HG03354 (cell line): ENCODE measurements at regions not wholly inside any gene's neighbourhood (a gene's known extent, or its start where the extent isn't known, plus 50 kb on each side); places are given as distances from the start of the nearest gene placed in this dataset.

ENCODE experiments used
- ATAC-seq: cut with Tn5 transposase; IDR thresholded peaks from one replicate; pipeline ENCODE4 v1.9.1; 2021; ENCODE audit warnings: mild to moderate bottlenecking; ENCODE audit not compliant: unreplicated experiment, poor library complexity, severe bottlenecking

DNA sequence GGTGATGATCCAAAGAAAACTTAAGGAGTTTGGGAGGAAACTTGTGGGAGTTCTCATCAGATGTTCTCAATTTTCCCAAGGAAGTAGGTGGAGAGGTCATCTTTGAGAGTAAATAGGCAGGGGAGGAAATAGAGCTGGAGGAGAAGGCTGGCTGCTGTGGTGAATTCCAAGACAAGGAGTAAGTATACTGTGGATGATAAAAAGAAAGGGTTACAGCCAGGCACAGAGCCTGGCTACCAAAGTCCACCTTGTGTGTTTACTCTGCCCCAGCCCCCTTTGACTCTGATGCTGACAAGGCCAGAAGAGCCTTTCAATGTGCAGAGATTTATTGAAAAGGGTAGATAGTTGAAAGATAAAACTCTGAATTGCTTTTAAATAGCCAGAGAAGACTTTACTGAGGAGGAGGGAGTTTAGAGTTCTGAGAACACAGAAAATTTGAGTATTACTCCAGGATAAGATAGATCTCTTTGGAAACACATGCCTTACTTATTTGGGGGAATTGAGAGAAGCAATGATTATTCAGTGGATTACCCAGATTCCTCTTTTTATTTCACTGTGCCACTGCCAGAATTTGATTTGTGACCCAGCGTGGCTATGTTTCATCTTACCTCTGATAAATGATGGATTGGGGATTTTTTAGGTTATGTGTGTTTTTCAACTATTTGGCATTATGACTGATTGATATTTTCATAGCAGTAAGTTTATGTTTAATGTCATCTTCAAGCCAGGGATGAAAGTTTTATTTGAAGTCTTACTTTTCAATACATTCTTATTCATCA is 182.6 kb upstream of the JAG1 start:
- no peak for ATAC-seq

GRCh38 chr20:10857352-10858070 is 183.7 kb upstream of the JAG1 start:
- ATAC-seq, result no peak

DNA sequence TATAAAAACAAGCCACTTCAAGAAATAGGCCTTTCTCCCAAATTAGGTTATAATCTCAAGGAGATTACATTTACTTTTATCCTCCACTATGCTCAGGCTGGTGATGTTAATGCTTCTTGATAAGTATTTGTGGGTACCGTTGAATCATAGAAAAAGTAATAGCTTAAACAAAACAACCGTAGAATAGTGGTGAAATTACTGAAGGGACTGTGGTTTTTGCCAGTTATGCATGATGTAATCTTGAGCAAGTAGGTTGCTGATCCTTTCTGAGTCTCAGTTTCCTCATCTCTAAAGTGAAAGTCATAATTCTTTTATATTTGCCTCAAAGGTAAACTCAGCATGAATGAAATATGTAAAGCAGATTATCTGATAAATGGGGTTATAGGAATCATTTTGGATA is 187.3 kb upstream of the JAG1 start:
- ATAC-seq, result no peak

GRCh38 chr20:10861619-10862018 is 187.8 kb upstream of the JAG1 start:
- ATAC-seq, result no peak

DNA sequence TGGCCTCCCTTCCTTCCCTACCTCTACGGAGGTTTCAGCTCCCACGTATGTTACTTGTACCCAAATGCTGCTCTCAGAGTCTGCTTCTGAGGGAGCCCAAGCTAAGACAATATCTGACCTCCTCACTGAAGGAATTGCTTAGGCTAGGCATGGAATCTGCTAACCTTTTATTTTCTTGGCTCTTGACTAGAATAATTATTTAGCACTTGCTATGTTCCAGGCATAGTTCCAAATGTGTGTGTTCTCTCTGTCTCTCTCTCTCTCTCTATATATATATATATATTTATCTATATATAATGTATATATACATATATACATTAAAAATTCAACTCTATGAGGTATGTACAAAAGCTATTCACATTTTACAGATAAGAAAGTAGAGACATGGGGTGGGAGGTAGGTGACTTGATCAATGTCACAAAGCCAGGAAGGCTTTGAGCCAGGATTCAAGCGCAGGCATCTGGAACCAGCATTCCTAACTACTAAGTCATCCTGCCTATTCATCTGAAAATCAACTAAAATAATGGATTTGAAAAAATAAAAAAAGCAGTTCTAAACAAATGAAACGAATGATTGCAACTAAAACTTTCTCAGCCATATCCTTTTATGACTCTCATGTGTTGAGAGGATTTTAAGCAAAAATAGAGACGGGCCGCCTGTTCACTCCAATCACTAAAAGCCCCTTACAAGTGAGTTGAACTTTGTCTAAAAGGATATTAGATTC is 189.7 kb upstream of the JAG1 start:
- ATAC-seq, result no peak

DNA sequence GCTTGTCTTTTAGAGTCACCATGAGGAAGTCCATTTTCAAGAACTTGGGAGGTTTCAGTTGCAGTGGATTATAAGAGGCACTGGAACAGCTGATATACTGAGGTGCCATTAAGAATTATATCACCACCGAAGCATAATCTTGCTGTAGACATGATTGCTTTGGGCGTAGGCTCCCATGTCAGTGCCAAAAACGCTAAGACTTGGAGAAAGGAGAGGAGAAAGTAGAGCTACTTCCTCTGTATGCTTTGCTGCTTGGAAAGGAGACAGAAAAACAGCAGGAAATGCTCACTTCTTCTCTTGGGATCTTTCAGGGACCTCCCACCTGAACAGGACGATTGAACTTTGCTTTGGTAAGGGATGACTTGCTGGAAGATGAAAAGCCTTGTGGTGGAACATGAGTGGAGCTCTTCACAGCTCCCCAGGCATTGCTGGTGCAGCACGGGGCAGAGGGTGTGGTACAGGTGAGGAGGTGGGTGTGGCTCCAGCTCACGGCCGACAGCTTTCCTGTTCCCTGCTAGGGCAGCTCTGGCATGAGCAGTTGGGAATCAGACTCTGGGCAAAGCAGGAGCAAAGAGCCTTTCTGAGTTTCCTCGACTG is 190.4 kb upstream of the JAG1 start:
- no peak for ATAC-seq

- no peak for ATAC-seq
Measured at GRCh38 chr20:10868299-10868698, 194.5 kb upstream of the JAG1 start.

DNA sequence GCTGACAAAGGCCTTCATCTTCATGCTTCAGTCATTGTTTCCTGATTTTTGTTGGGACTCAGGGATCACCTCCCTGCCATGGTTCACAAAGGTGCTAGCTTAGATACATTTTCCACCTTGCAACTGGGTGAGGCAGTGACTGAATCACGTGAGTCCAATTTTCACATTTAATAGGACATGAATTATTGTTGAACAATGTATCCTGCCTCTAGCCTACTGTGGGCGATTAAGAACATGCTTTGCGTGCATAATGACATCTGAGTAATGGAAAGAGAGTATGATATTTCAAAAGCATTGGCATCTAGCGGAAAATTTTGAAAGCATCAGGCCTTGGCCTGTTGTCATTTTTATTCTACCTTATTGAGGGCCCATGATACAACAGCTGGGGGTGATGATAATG is 199.2 kb upstream of the JAG1 start:
- ATAC-seq, result no peak

- ATAC-seq, result no peak
Measured at GRCh38 chr20:10875653-10876052, 201.9 kb upstream of the JAG1 start.

DNA sequence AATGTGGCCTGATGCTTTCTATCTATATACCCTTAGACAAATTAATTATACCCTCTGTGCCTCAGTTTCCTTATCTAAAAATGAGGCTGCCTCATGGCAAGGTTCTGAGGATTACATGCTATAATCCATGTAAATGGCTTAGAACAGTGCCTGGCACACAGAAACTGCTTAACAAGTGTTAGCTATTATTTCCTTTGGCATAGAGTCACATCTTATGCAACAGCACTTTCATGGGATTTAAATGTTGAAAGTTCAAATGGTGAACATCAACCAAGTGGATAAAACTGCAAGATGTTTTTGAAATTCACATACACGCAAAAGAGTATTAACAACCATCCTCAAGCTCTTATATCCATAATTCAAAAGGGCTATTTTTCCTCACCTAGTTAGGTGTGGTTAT is 202.8 kb upstream of the JAG1 start:
- no peak for ATAC-seq

- ATAC-seq, result no peak
Measured at GRCh38 chr20:10877342-10877741, 203.5 kb upstream of the JAG1 start.

DNA sequence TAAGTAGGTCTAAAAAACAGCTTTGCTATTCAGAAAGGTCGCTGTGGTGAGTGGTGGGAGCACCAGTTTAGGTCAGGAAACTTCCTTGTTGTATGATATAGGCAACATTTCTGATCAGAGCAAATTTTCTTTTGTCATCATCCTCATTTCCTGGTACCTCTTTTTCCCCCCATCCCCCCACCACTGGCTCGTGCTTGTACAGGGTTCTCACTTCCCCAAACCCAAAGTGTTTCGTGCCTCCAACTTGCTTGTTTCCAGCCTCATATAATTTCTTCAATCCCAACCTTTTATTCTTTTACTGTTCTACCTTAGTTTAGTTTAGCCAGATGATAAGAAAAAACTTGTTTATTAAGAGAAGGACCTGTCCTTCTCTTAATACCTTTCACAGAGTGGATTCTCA is 209.4 kb upstream of the JAG1 start:
- no peak for ATAC-seq

- no peak for ATAC-seq
Measured at GRCh38 chr20:10893321-10893720, 219.5 kb upstream of the JAG1 start.

GRCh38 chr20:10897336-10897735 is 223.5 kb upstream of the JAG1 start:
- ATAC-seq, result no peak

- no peak for ATAC-seq
Measured at GRCh38 chr20:10898552-10898951, 224.8 kb upstream of the JAG1 start.

GRCh38 chr20:10902174-10902573 is 228.4 kb upstream of the JAG1 start:
- no peak for ATAC-seq

GRCh38 chr20:10902576-10903282 is 228.9 kb upstream of the JAG1 start:
- ATAC-seq, result no peak

DNA sequence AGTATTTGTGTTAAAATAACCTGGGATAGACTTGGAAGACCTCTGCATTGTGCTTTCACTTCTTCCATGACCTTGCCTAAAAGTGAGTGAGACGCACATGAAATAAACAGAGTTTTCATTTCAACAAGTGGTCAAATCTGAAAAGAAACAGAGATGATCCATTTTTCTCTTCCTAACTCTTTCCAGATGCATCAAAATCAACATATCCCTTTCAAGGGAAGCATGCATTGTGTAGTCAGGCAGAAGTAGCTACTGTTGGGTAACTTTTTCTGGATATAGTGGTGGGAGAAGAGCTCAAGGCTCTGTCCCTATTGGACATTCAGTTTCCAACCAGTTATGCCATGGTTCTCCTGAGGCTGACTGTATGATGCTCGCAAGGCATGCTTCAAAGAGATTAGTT is 233.0 kb upstream of the JAG1 start:
- no peak for ATAC-seq

DNA sequence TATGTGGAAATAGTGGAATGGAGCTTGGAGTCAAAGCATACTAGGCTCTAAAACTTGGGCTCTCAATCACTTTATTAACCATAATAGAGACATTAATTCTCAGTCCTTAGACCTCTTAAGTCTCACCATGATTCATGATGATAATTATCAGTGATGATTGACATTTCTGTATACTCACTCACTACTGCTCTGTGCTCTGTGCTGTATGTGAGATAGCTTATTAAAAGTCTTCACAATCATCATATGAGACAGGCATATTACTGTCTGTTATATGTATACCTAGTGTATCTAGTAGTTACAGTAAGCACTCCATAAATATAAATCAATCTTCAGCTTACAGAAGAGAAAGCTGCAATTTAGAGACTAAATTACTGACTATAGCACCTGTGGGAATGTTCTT is 236.0 kb upstream of the JAG1 start:
- no peak for ATAC-seq
